Loucy (cell line): ENCODE measurements at regions not wholly inside any gene's neighbourhood (a gene's known extent, or its start where the extent isn't known, plus 50 kb on each side); places are given as distances from the start of the nearest gene placed in this dataset.

Experiments
- H2AFZ ChIP-seq: fragments of 200-600 bp; sonication (generic); 2 replicates; pipeline ENCODE4 v1.6.0; 2016; ENCODE audit warnings: antibody characterized with exemption, mild to moderate bottlenecking, low read length, moderate library complexity
- H3F3A ChIP-seq: fragments of 200-600 bp; 2 replicates; pipeline ENCODE4 v1.6.0; 2016; ENCODE audit warnings: antibody characterized with exemption, low read depth, mild to moderate bottlenecking
- H3K27me3 ChIP-seq: fragments of 200-600 bp; sonication (generic); 2 replicates; pipeline ENCODE4 v1.6.1; 2014; ENCODE audit warnings: low read length, mild to moderate bottlenecking; ENCODE audit not compliant: insufficient read depth, poor library complexity, severe bottlenecking
- H3K36me3 ChIP-seq: fragments of 200-600 bp; sonication (generic); 2 replicates; pipeline ENCODE4 v1.6.1; 2016; ENCODE audit warnings: low read length; ENCODE audit not compliant: insufficient read depth
- H3K4me1 ChIP-seq: fragments of 200-600 bp; sonication (generic); 2 replicates; pipeline ENCODE4 v1.5.1; 2014; ENCODE audit warnings: low read length, mild to moderate bottlenecking; ENCODE audit not compliant: insufficient read depth, poor library complexity, severe bottlenecking
- H3K4me2 ChIP-seq: fragments of 200-600 bp; sonication (generic); 2 replicates; pipeline ENCODE4 v1.6.0; 2014; ENCODE audit warnings: antibody characterized with exemption, low read length, low read depth, mild to moderate bottlenecking; ENCODE audit not compliant: poor library complexity, severe bottlenecking
- H3K4me3 ChIP-seq: fragments of 200-600 bp; sonication (generic); 2 replicates; pipeline ENCODE4 v1.5.1; 2014; ENCODE audit warnings: low read length, mild to moderate bottlenecking, mixed read lengths; ENCODE audit not compliant: poor library complexity, severe bottlenecking
- H3K79me2 ChIP-seq: fragments of 200-600 bp; sonication (generic); 2 replicates; pipeline ENCODE4 v1.6.1; 2014; ENCODE audit warnings: low read length; ENCODE audit not compliant: insufficient read depth
- H3K9ac ChIP-seq: fragments of 200-600 bp; sonication (generic); 2 replicates; pipeline ENCODE4 v1.6.0; 2014; ENCODE audit warnings: mild to moderate bottlenecking, low read depth, low read length, moderate library complexity; ENCODE audit not compliant: poor library complexity, severe bottlenecking
- H3K9me2 ChIP-seq: fragments of 200-600 bp; sonication (generic); replicated peaks from 2 replicates; pipeline ENCODE4 v1.6.1; 2016; ENCODE audit warnings: low read depth, low read length, mixed read lengths
- H3K9me3 ChIP-seq: fragments of 200-600 bp; sonication (generic); 2 replicates; pipeline ENCODE4 v1.6.1; 2014; ENCODE audit warnings: mild to moderate bottlenecking, antibody characterized with exemption, low read length, low read depth; ENCODE audit not compliant: insufficient read depth
- H4K20me1 ChIP-seq: fragments of 200-600 bp; sonication (generic); 2 replicates; pipeline ENCODE4 v1.6.0; 2014; ENCODE audit warnings: antibody characterized with exemption, low read length, mild to moderate bottlenecking; ENCODE audit not compliant: insufficient read depth, poor library complexity, severe bottlenecking
- EZH2phosphoT487 ChIP-seq: fragments of 200-600 bp; IDR thresholded peaks from 2 replicates; pipeline ENCODE4 v1.6.1; 2018; ENCODE audit warnings: antibody characterized with exemption, mild to moderate bottlenecking, moderate library complexity, borderline replicate concordance
- TF ChIP-seq, protein P1 (sequence below): fragments of 200-600 bp; sonication (generic); conservative IDR thresholded peaks from 2 replicates; pipeline ENCODE4 v1.5.1; 2014; ENCODE audit warnings: mild to moderate bottlenecking, antibody characterized with exemption, low read length

GRCh38 chr1:239954836-239955235, 136.8 kb upstream of the FMN2 start:
- no peaks in the 10 kb centered on the region for H3K4me1 ChIP-seq
- H3K9me3 ChIP-seq = no peaks in the 10 kb centered on the region
- H3K4me2 ChIP-seq = no peak overlapping the region
- no peak overlapping the region for H3K4me3 ChIP-seq
- no peaks in the 10 kb centered on the region for H3F3A ChIP-seq
- no peaks in the 10 kb centered on the region for H3K79me2 ChIP-seq
- H3K9ac ChIP-seq = no peak overlapping the region
- H2AFZ ChIP-seq = no peak overlapping the region
- no peaks in the 10 kb centered on the region for H3K36me3 ChIP-seq
- H3K27me3 ChIP-seq = no peaks in the 10 kb centered on the region
- no peak for TF ChIP-seq EZH2phosphoT487
- H4K20me1 ChIP-seq = no peaks in the 10 kb centered on the region
- no peaks in the 10 kb centered on the region for H3K9me2 ChIP-seq

DNA sequence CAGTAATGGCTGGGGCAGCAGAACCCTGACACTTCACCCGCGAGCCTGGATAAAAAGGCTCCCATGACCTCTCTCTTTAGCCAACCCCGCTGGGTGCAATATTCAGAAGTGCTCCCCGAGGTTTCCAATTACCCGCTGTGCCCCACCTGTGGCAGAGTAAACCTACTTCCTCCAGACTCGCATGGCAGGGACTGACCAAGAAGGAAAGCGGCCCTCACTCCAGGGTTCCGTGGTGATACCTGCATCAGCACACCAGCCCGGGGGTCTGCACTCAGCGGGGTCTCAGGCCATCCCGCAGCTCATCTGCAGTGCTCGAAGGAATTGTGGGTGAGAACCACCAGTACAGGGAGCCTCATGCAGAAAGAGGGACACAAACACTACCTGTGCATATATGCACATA, 136.3 kb upstream of the FMN2 start:
- no peaks in the 10 kb centered on the region for H3K27me3 ChIP-seq
- H3K36me3 ChIP-seq = no peaks in the 10 kb centered on the region
- no peak overlapping the region for H3K9ac ChIP-seq
- H3F3A ChIP-seq = no peaks in the 10 kb centered on the region
- no peak overlapping the region for H2AFZ ChIP-seq
- no peaks in the 10 kb centered on the region for H3K9me3 ChIP-seq
- TF ChIP-seq EZH2phosphoT487 = no peak
- TF ChIP-seq, protein P1, sequence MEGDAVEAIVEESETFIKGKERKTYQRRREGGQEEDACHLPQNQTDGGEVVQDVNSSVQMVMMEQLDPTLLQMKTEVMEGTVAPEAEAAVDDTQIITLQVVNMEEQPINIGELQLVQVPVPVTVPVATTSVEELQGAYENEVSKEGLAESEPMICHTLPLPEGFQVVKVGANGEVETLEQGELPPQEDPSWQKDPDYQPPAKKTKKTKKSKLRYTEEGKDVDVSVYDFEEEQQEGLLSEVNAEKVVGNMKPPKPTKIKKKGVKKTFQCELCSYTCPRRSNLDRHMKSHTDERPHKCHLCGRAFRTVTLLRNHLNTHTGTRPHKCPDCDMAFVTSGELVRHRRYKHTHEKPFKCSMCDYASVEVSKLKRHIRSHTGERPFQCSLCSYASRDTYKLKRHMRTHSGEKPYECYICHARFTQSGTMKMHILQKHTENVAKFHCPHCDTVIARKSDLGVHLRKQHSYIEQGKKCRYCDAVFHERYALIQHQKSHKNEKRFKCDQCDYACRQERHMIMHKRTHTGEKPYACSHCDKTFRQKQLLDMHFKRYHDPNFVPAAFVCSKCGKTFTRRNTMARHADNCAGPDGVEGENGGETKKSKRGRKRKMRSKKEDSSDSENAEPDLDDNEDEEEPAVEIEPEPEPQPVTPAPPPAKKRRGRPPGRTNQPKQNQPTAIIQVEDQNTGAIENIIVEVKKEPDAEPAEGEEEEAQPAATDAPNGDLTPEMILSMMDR = no peak
- no peak overlapping the region for H3K4me3 ChIP-seq
- H3K79me2 ChIP-seq = no peaks in the 10 kb centered on the region
- H3K9me2 ChIP-seq = no peaks in the 10 kb centered on the region
- no peaks in the 10 kb centered on the region for H3K4me1 ChIP-seq
- no peaks in the 10 kb centered on the region for H4K20me1 ChIP-seq
- no peak overlapping the region for H3K4me2 ChIP-seq

- H3K9me2 ChIP-seq = no peaks in the 10 kb centered on the region
- no peaks in the 10 kb centered on the region for H3K9me3 ChIP-seq
- H3K4me3 ChIP-seq = no peak overlapping the region
- no peak overlapping the region for H3K4me2 ChIP-seq
- no peaks in the 10 kb centered on the region for H3F3A ChIP-seq
- no peak overlapping the region for H3K9ac ChIP-seq
- H4K20me1 ChIP-seq = no peaks in the 10 kb centered on the region
- no peaks in the 10 kb centered on the region for H3K4me1 ChIP-seq
- no peaks in the 10 kb centered on the region for H3K27me3 ChIP-seq
- TF ChIP-seq, protein P1 = no peak
- TF ChIP-seq EZH2phosphoT487 = no peak
- no peak overlapping the region for H2AFZ ChIP-seq
- no peaks in the 10 kb centered on the region for H3K79me2 ChIP-seq
- no peaks in the 10 kb centered on the region for H3K36me3 ChIP-seq
These were observed 135.4 kb upstream of the FMN2 start for GRCh38 chr1:239956263-239956662.

- H3K27me3 ChIP-seq = no peaks in the 10 kb centered on the region
- no peak overlapping the region for H3K4me3 ChIP-seq
- H3K36me3 ChIP-seq = no peaks in the 10 kb centered on the region
- TF ChIP-seq EZH2phosphoT487 = no peak
- TF ChIP-seq, protein P1 = no peak
- H3F3A ChIP-seq = no peaks in the 10 kb centered on the region
- no peak overlapping the region for H3K9ac ChIP-seq
- H4K20me1 ChIP-seq = no peaks in the 10 kb centered on the region
- no peaks in the 10 kb centered on the region for H3K4me1 ChIP-seq
- no peak overlapping the region for H2AFZ ChIP-seq
- no peaks in the 10 kb centered on the region for H3K9me3 ChIP-seq
- no peaks in the 10 kb centered on the region for H3K9me2 ChIP-seq
- no peaks in the 10 kb centered on the region for H3K79me2 ChIP-seq
- no peak overlapping the region for H3K4me2 ChIP-seq
These were observed 133.6 kb upstream of the FMN2 start for GRCh38 chr1:239958063-239958462.
